ENCODE measurements at regions not wholly inside any gene's neighbourhood (a gene's known extent, or its start where the extent isn't known, plus 50 kb on each side); places are given as distances from the start of the nearest gene placed in this dataset.

DNA sequence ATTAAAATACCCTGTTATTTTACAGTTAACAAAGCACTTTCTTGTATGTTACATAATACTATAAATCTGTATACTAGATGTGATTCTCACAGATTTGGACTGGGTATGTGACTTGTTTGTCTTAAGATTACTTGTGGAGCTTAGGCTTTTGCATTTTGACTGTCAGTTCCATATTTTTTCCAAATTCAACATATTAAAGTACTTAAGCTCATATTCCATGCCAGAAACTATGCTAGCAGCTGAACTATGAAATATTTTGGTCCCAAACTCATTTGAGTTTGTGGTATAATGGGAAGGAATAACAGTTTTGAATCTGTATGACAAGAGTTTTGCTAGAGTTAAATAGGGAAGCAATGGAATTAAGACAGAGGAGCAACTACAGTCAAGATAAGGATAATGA is 841.4 kb downstream of the JRKL start:
- no peak overlapping the region for H3K4me2 ChIP-seq (replicated peaks; ENCODE audit: extremely low read depth, low read length, poor library complexity, severe bottlenecking)
- peaks cover 0 to 3% of the 10 kb centered on the region in 2 donors for H3K9me3 ChIP-seq (replicated peaks in 1 of 2; ENCODE audit: control insufficient read depth in 1 of 2, insufficient read depth in 1 of 2, low read length in 2 of 2)
- H3K9ac ChIP-seq (ENCODE audit: insufficient read depth, low read length, poor library complexity, severe bottlenecking), result no peak overlapping the region
- intact Hi-C loops (cut with micrococcal nuclease), result no loop called here
- no peaks in the 10 kb centered on the region for H3K27me3 ChIP-seq (ENCODE audit: control insufficient read depth in 2 of 2, insufficient read depth in 2 of 2, low read length in 2 of 2)
- TF ChIP-seq, protein P1, sequence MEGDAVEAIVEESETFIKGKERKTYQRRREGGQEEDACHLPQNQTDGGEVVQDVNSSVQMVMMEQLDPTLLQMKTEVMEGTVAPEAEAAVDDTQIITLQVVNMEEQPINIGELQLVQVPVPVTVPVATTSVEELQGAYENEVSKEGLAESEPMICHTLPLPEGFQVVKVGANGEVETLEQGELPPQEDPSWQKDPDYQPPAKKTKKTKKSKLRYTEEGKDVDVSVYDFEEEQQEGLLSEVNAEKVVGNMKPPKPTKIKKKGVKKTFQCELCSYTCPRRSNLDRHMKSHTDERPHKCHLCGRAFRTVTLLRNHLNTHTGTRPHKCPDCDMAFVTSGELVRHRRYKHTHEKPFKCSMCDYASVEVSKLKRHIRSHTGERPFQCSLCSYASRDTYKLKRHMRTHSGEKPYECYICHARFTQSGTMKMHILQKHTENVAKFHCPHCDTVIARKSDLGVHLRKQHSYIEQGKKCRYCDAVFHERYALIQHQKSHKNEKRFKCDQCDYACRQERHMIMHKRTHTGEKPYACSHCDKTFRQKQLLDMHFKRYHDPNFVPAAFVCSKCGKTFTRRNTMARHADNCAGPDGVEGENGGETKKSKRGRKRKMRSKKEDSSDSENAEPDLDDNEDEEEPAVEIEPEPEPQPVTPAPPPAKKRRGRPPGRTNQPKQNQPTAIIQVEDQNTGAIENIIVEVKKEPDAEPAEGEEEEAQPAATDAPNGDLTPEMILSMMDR (IDR thresholded peaks at IDR 0.05), result no peak
- H3K36me3 ChIP-seq (replicated peaks in 1 of 2; ENCODE audit: control insufficient read depth in 1 of 2, insufficient read depth in 2 of 2, low read length in 2 of 2), result no peaks in the 10 kb centered on the region
- H3K27me3 Mint-ChIP-seq (ENCODE audit: low read depth in 3 of 3), result no peaks in the 10 kb centered on the region
- H3K27ac ChIP-seq (ENCODE audit: low read depth in 1 of 2, low read length in 2 of 2), result no peak overlapping the region
- no peak overlapping the region for H3K4me3 Mint-ChIP-seq
- no peaks in the 10 kb centered on the region for H3K79me2 ChIP-seq (ENCODE audit: insufficient read depth, low read length)
- H3K9me3 Mint-ChIP-seq, result peaks cover 0 to 10% (median 4%) of the 10 kb centered on the region in 7 donors
- H3K4me3 ChIP-seq (replicated peaks in 1 of 3; ENCODE audit: low read depth in 2 of 3, low read length in 3 of 3), result no peak overlapping the region
- no peaks in the 10 kb centered on the region for H3K4me1 ChIP-seq (ENCODE audit: control insufficient read depth in 1 of 2, insufficient read depth in 2 of 2, low read length in 2 of 2)
- H3K27ac Mint-ChIP-seq, result no peak overlapping the region
- no peak for DNase-seq
- no peaks in the 10 kb centered on the region for H4K20me1 ChIP-seq (ENCODE audit: insufficient read depth, low read length)
- no peaks in the 10 kb centered on the region for H3K36me3 Mint-ChIP-seq
- no peaks in the 10 kb centered on the region for H3K4me1 Mint-ChIP-seq
- no peak overlapping the region for H2AFZ ChIP-seq (ENCODE audit: insufficient read depth, low read depth, low read length, poor library complexity, severe bottlenecking)

DNA sequence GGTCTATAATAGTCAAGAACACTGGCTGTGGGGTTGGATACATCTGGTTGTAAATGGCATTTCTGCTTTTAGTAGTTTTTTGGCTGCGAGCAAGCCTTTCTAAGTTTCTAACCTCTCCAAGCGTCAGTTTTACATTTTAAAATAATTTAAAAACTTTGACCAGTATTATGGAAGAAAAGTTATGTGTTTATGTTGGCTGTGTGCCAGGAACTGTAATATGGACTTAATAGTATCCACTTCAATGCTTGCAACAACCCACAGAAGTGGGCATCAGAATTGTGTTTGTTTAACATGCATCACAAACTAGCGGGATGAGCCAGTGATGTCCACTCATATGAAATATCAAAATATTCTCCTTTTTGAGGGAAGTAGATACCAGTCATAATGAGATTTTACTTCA is 844.2 kb downstream of the JRKL start:
- Histone ChIP-seq H3K79me2 (ENCODE audit: insufficient read depth, low read length) (no peaks in the 10 kb centered on the region), H3K4me1 (ENCODE audit: control insufficient read depth in 1 of 2, insufficient read depth in 2 of 2, low read length in 2 of 2) (no peaks in the 10 kb centered on the region), H3K27me3 (ENCODE audit: control insufficient read depth in 2 of 2, insufficient read depth in 2 of 2, low read length in 2 of 2) (no peaks in the 10 kb centered on the region), H3K9ac (ENCODE audit: insufficient read depth, low read length, poor library complexity, severe bottlenecking) (no peak overlapping the region), H4K20me1 (ENCODE audit: insufficient read depth, low read length) (no peaks in the 10 kb centered on the region), H2AFZ (ENCODE audit: insufficient read depth, low read depth, low read length, poor library complexity, severe bottlenecking) (no peak overlapping the region), H3K9me3 (replicated peaks in 1 of 2; ENCODE audit: control insufficient read depth in 1 of 2, insufficient read depth in 1 of 2, low read length in 2 of 2) (peaks cover 0 to 3% of the 10 kb centered on the region in 2 donors), H3K4me3 (replicated peaks in 1 of 3; ENCODE audit: low read depth in 2 of 3, low read length in 3 of 3) (no peak overlapping the region), H3K36me3 (replicated peaks in 1 of 2; ENCODE audit: control insufficient read depth in 1 of 2, insufficient read depth in 2 of 2, low read length in 2 of 2) (no peaks in the 10 kb centered on the region), H3K27ac (ENCODE audit: low read depth in 1 of 2, low read length in 2 of 2) (no peak overlapping the region), H3K4me2 (replicated peaks; ENCODE audit: extremely low read depth, low read length, poor library complexity, severe bottlenecking) (no peak overlapping the region)
- Mint-ChIP-seq H3K27me3 (ENCODE audit: low read depth in 3 of 3) (no peaks in the 10 kb centered on the region), H3K36me3 (no peaks in the 10 kb centered on the region), H3K4me3 (no peak overlapping the region), H3K27ac (no peak overlapping the region), H3K9me3 (peaks cover 0 to 8% (median 4%) of the 10 kb centered on the region in 7 donors), H3K4me1 (no peaks in the 10 kb centered on the region)
- no CpG with 5 or more reads among the region's 3 CpGs for WGBS (ENCODE audit: insufficient coverage)
- TF ChIP-seq, protein P1 (IDR thresholded peaks at IDR 0.05), result no peak
- no peak for DNase-seq
- intact Hi-C loops (cut with micrococcal nuclease), result no loop called here

All from CD14-positive monocyte (primary cell).